GM04503 (cell line): ENCODE measurements at regions not wholly inside any gene's neighbourhood (a gene's known extent, or its start where the extent isn't known, plus 50 kb on each side); places are given as distances from the start of the nearest gene placed in this dataset.

ENCODE experiments used
- DNase-seq: peaks from one replicate; pipeline ENCODE4 v3.0.0-alpha.2; 2012; ENCODE audit warnings: low read depth

GRCh38 chr12:92554158-92555073 lies 148.4 kb upstream of the PLEKHG7 start:
- DNase-seq: no peak

- DNase-seq: no peak
These were observed 149.4 kb upstream of the PLEKHG7 start for GRCh38 chr12:92553389-92553788.

- no peak for DNase-seq
These were observed 150.2 kb upstream of the PLEKHG7 start for GRCh38 chr12:92552412-92553108.

- no peak for DNase-seq
These were observed 150.9 kb upstream of the PLEKHG7 start for GRCh38 chr12:92551853-92552397.

- DNase-seq: no peak
These were observed 151.6 kb upstream of the PLEKHG7 start for GRCh38 chr12:92551210-92551609.

- no peak for DNase-seq
These were observed 152.1 kb upstream of the PLEKHG7 start for GRCh38 chr12:92550661-92551060.

GRCh38 chr12:92550254-92550653 lies 152.5 kb upstream of the PLEKHG7 start:
- no peak for DNase-seq

GRCh38 chr12:92549516-92549915 lies 153.3 kb upstream of the PLEKHG7 start:
- no peak for DNase-seq

- no peak for DNase-seq
These were observed 154.9 kb upstream of the PLEKHG7 start for GRCh38 chr12:92547906-92548305.

GRCh38 chr12:92547420-92547819 lies 155.4 kb upstream of the PLEKHG7 start:
- DNase-seq: no peak

- DNase-seq: no peak
These were observed 156.0 kb upstream of the PLEKHG7 start for GRCh38 chr12:92546635-92547348.

- no peak for DNase-seq
These were observed 156.5 kb upstream of the PLEKHG7 start for GRCh38 chr12:92546259-92546634.

GRCh38 chr12:92544322-92544721 lies 158.5 kb upstream of the PLEKHG7 start:
- no peak for DNase-seq

GRCh38 chr12:92543840-92544239 lies 158.9 kb upstream of the PLEKHG7 start:
- no peak for DNase-seq

GRCh38 chr12:92543359-92543758 lies 159.4 kb upstream of the PLEKHG7 start:
- DNase-seq: no peak

GRCh38 chr12:92541731-92542130 lies 161.1 kb upstream of the PLEKHG7 start:
- no peak for DNase-seq

- no peak for DNase-seq
These were observed 161.9 kb upstream of the PLEKHG7 start for GRCh38 chr12:92540782-92541423.

- no peak for DNase-seq
These were observed 162.6 kb upstream of the PLEKHG7 start for GRCh38 chr12:92539976-92540781.

- DNase-seq: no peak
These were observed 163.6 kb upstream of the PLEKHG7 start for GRCh38 chr12:92539110-92539749.

GRCh38 chr12:92537290-92537960 lies 165.4 kb upstream of the PLEKHG7 start:
- no peak for DNase-seq
